Small intestine (tissue), 7 donors: ENCODE measurements at regions not wholly inside any gene's neighbourhood (a gene's known extent, or its start where the extent isn't known, plus 50 kb on each side); places are given as distances from the start of the nearest gene placed in this dataset.
A peak's percentile ranks its signal among the peaks of the same experiment; 100 is the strongest.

Experiments
- DNase-seq, 2 donors: peaks; one replicate each; pipeline versions ENCODE4 v3.0.0 to v3.0.0-alpha.2; 2013
- FAIRE-seq: peaks from 2 replicates; lab custom pipeline; 2012; peaks lifted over from hg19 to GRCh38; lab: Jason Lieb, UNC
- H3K27ac ChIP-seq, 3 donors: one replicate each; pipeline ENCODE4 v1.5.1; 2013; ENCODE audit warnings: low read length in 2 of 3, mild to moderate bottlenecking in 2 of 3, control low read depth in 1 of 3, inconsistent platforms in 1 of 3, low read depth in 1 of 3, moderate library complexity in 1 of 3
- H3K27me3 ChIP-seq, 3 donors: one replicate each; pipeline ENCODE4 v1.6.1; 2013; ENCODE audit warnings: low read length in 3 of 3, inconsistent platforms in 1 of 3; ENCODE audit not compliant: control insufficient read depth in 3 of 3, insufficient read depth in 3 of 3
- H3K36me3 ChIP-seq, 3 donors: one replicate each; pipeline ENCODE4 v1.6.1; 2013; ENCODE audit warnings: low read length in 3 of 3, inconsistent platforms in 1 of 3, low read depth in 1 of 3, mild to moderate bottlenecking in 1 of 3, moderate library complexity in 1 of 3; ENCODE audit not compliant: control insufficient read depth in 3 of 3, insufficient read depth in 2 of 3
- H3K4me1 ChIP-seq, 3 donors: one replicate each; pipeline ENCODE4 v1.6.1; 2013; ENCODE audit warnings: low read length in 2 of 3, inconsistent platforms in 1 of 3, low read depth in 1 of 3, mild to moderate bottlenecking in 1 of 3, moderate library complexity in 1 of 3; ENCODE audit not compliant: control insufficient read depth in 3 of 3, insufficient read depth in 2 of 3
- H3K4me3 ChIP-seq, 3 donors: one replicate each; pipeline ENCODE4 v1.5.1; 2013; ENCODE audit warnings: low read length in 3 of 3, control low read depth in 1 of 3, inconsistent platforms in 1 of 3, low read depth in 1 of 3, mild to moderate bottlenecking in 1 of 3, moderate library complexity in 1 of 3
- H3K9me3 ChIP-seq, 2 donors: one replicate each; pipeline ENCODE4 v1.6.1; 2013; ENCODE audit warnings: low read depth in 1 of 2, low read length in 1 of 2; ENCODE audit not compliant: control insufficient read depth in 2 of 2, insufficient read depth in 1 of 2
- WGBS, 3 donors: extraction: QIAGEN DNeasy Blood & Tissue Kit; methylation state at CpG; one replicate each; pipeline ENCODE4 v1.1.7; 2013; 5-methylcytosine and 5-hydroxymethylcytosine counted together
- donor health status: healthy with polysubstance abuse.
- donor health status: control.
- donor health status: control.
- donor health status: Bipolar disorder and iron deficiency.
- donor health status: healthy.

GRCh38 chr18:45383228-45383627 is 232.0 kb upstream of the SLC14A2 start:
- FAIRE-seq (no peak), DNase-seq (no peak)
- 93 to 96% (median 94%) methylated on average over 1 of the region's 1 CpG for WGBS, 3 donors
- Histone ChIP-seq H3K27me3 (no peaks in the 10 kb centered on the region), H3K4me3 (no peak overlapping the region), H3K36me3 (no peaks in the 10 kb centered on the region), H3K27ac (no peak overlapping the region), H3K4me1 (peaks cover 0 to 19% (median 0%) of the 10 kb centered on the region in 3 donors), H3K9me3 (no peaks in the 10 kb centered on the region)

GRCh38 chr18:45384137-45384961 is 230.9 kb upstream of the SLC14A2 start:
- peaks cover 0 to 19% (median 0%) of the 10 kb centered on the region in 3 donors for H3K4me1 ChIP-seq
- H3K27ac ChIP-seq, result no peak overlapping the region
- no peaks in the 10 kb centered on the region for H3K36me3 ChIP-seq
- H3K9me3 ChIP-seq, result no peaks in the 10 kb centered on the region
- no peak overlapping the region for H3K4me3 ChIP-seq
- H3K27me3 ChIP-seq, result no peaks in the 10 kb centered on the region
- peak; percentile 58 to 83 for DNase-seq
- FAIRE-seq, result no peak
- 15 to 33% (median 26%) methylated on average over 4 of the region's 4 CpGs for WGBS, 3 donors

- Histone ChIP-seq H3K27ac (no peak overlapping the region), H3K27me3 (no peaks in the 10 kb centered on the region), H3K36me3 (no peaks in the 10 kb centered on the region), H3K4me1 (peaks cover 0 to 19% (median 0%) of the 10 kb centered on the region in 3 donors), H3K4me3 (no peak overlapping the region), H3K9me3 (no peaks in the 10 kb centered on the region)
- peak; percentile 17 to 36 for DNase-seq
- 12 to 45% (median 17%) methylated on average over 9 of the region's 9 CpGs for WGBS, 3 donors
- FAIRE-seq, result no peak
These were observed 230.3 kb upstream of the SLC14A2 start for GRCh38 chr18:45384962-45385315.

- Histone ChIP-seq H3K9me3 (no peaks in the 10 kb centered on the region), H3K27me3 (no peaks in the 10 kb centered on the region), H3K36me3 (no peaks in the 10 kb centered on the region), H3K4me3 (no peak overlapping the region), H3K4me1 (peaks cover 0 to 19% (median 0%) of the 10 kb centered on the region in 3 donors), H3K27ac (no peak overlapping the region)
- FAIRE-seq (no peak), DNase-seq (peak in 1 of 2 donors; percentile 51)
- 73 to 90% (median 76%) methylated on average over 7 of the region's 7 CpGs for WGBS, 3 donors
These were observed 229.1 kb upstream of the SLC14A2 start for GRCh38 chr18:45386041-45386655.

- DNase-seq (no peak), FAIRE-seq (no peak)
- Histone ChIP-seq H3K36me3 (no peaks in the 10 kb centered on the region), H3K4me3 (no peak overlapping the region), H3K9me3 (no peaks in the 10 kb centered on the region), H3K27ac (no peak overlapping the region), H3K4me1 (peaks cover 0 to 13% (median 0%) of the 10 kb centered on the region in 3 donors), H3K27me3 (no peaks in the 10 kb centered on the region)
- WGBS, 3 donors, result 33 to 81% (median 57%) methylated on average over 2 of the region's 2 CpGs
These were observed 228.0 kb upstream of the SLC14A2 start for GRCh38 chr18:45387229-45387628.

GRCh38 chr18:45398448-45398847 is 216.8 kb upstream of the SLC14A2 start:
- peaks cover 0 to 2% (median 0%) of the 10 kb centered on the region in 3 donors for H3K4me1 ChIP-seq
- H3K27ac ChIP-seq, result no peak overlapping the region
- DNase-seq (no peak), FAIRE-seq (no peak)
- 63 to 64% (median 63%) methylated on average over 3 of the region's 3 CpGs for WGBS, 3 donors
- H3K4me3 ChIP-seq, result no peak overlapping the region
- H3K9me3 ChIP-seq, result no peaks in the 10 kb centered on the region
- no peaks in the 10 kb centered on the region for H3K27me3 ChIP-seq
- H3K36me3 ChIP-seq, result no peaks in the 10 kb centered on the region

GRCh38 chr18:45399146-45399545 is 216.1 kb upstream of the SLC14A2 start:
- peaks cover 0 to 2% (median 0%) of the 10 kb centered on the region in 3 donors for H3K4me1 ChIP-seq
- no peak overlapping the region for H3K4me3 ChIP-seq
- no peak for FAIRE-seq
- H3K9me3 ChIP-seq, result no peaks in the 10 kb centered on the region
- H3K36me3 ChIP-seq, result no peaks in the 10 kb centered on the region
- WGBS, 3 donors, result 93 to 97% (median 95%) methylated on average over 2 of the region's 2 CpGs
- H3K27ac ChIP-seq, result no peak overlapping the region
- no peak for DNase-seq
- peaks cover 0 to 3% (median 0%) of the 10 kb centered on the region in 3 donors for H3K27me3 ChIP-seq

- H3K27me3 ChIP-seq, result peaks cover 0 to 3% (median 0%) of the 10 kb centered on the region in 3 donors
- DNase-seq (peak; percentile 30 to 35), FAIRE-seq (no peak)
- peaks cover 0 to 2% (median 0%) of the 10 kb centered on the region in 3 donors for H3K4me1 ChIP-seq
- no peaks in the 10 kb centered on the region for H3K36me3 ChIP-seq
- H3K27ac ChIP-seq, result no peak overlapping the region
- H3K9me3 ChIP-seq, result no peaks in the 10 kb centered on the region
- H3K4me3 ChIP-seq, result no peak overlapping the region
- WGBS, 3 donors, result 11 to 41% (median 20%) methylated on average over 1 of the region's 1 CpG
These were observed 215.6 kb upstream of the SLC14A2 start for GRCh38 chr18:45399643-45400042.
